SHP77 (cell line): ENCODE measurements at regions not wholly inside any gene's neighbourhood (a gene's known extent, or its start where the extent isn't known, plus 50 kb on each side); places are given as distances from the start of the nearest gene placed in this dataset.

Experiments used
- DNase-seq, 2 experiments: peaks; one replicate each; lab custom pipeline; 2025; lab: John Stamatoyannopoulos, UW

- DNase-seq, result peak in 1 of 2 experiments; percentile 41
Observed at GRCh38 chr1:201656311-201657032, 117.5 kb downstream of the NAV1 start.

GRCh38 chr1:201659572-201659971, 120.6 kb downstream of the NAV1 start:
- no peak for DNase-seq

- no peak for DNase-seq
Observed at GRCh38 chr1:201660931-201661822, 122.2 kb downstream of the NAV1 start.

- no peak for DNase-seq
Observed at GRCh38 chr1:201661823-201662359, 123.0 kb downstream of the NAV1 start.

- no peak for DNase-seq
Observed at GRCh38 chr1:201662646-201663045, 123.7 kb downstream of the NAV1 start.

GRCh38 chr1:201663491-201664113, 124.7 kb downstream of the NAV1 start:
- no peak for DNase-seq

GRCh38 chr1:201665036-201665435, 126.1 kb downstream of the NAV1 start:
- no peak for DNase-seq

GRCh38 chr1:201666102-201666501, 127.2 kb downstream of the NAV1 start:
- no peak for DNase-seq

GRCh38 chr1:201666645-201667044, 127.7 kb downstream of the NAV1 start:
- no peak for DNase-seq

GRCh38 chr1:201667479-201667878, 128.6 kb downstream of the NAV1 start:
- no peak for DNase-seq

- no peak for DNase-seq
Observed at GRCh38 chr1:201670517-201670916, 131.6 kb downstream of the NAV1 start.

GRCh38 chr1:201672685-201673084, 133.8 kb downstream of the NAV1 start:
- DNase-seq, result no peak

- no peak for DNase-seq
Observed at GRCh38 chr1:201673093-201673492, 134.2 kb downstream of the NAV1 start.

GRCh38 chr1:201673915-201674314, 135.0 kb downstream of the NAV1 start:
- no peak for DNase-seq

- DNase-seq, result no peak
Observed at GRCh38 chr1:201675143-201675542, 136.2 kb downstream of the NAV1 start.

GRCh38 chr1:201676197-201676596, 137.3 kb downstream of the NAV1 start:
- no peak for DNase-seq

GRCh38 chr1:201676641-201677040, 137.7 kb downstream of the NAV1 start:
- no peak for DNase-seq

- no peak for DNase-seq
Observed at GRCh38 chr1:201678264-201679101, 139.6 kb downstream of the NAV1 start.

GRCh38 chr1:201681375-201681774, 142.4 kb downstream of the NAV1 start:
- no peak for DNase-seq

GRCh38 chr1:201682964-201683363, 144.0 kb downstream of the NAV1 start:
- DNase-seq, result no peak

- DNase-seq, result no peak
Observed at GRCh38 chr1:201683397-201683796, 144.5 kb downstream of the NAV1 start.

- DNase-seq, result no peak
Observed at GRCh38 chr1:201685485-201685884, 143.5 kb upstream of the IPO9 start.
